PC-3 (cell line): ENCODE measurements at regions not wholly inside any gene's neighbourhood (a gene's known extent, or its start where the extent isn't known, plus 50 kb on each side); places are given as distances from the start of the nearest gene placed in this dataset.
"Not testable (repeated sequence)": the region's sequence is repeated elsewhere in the genome, so short reads cannot be mapped to it uniquely, and the experiment has no call there.

Experiments used
- CTCF ChIP-seq: fragments of 300-600 bp; sonication (generic); conservative IDR thresholded peaks from 2 replicates; pipeline ENCODE4 v1.5.1; 2017; ENCODE audit warnings: antibody characterized with exemption, low read depth, mild to moderate bottlenecking, low read length
- EZH2 ChIP-seq: fragments of 300-600 bp; sonication (generic); IDR thresholded peaks from one replicate; pipeline ENCODE4 v1.6.1; 2017; ENCODE audit warnings: antibody characterized with exemption, mild to moderate bottlenecking, low read length; ENCODE audit not compliant: unreplicated experiment
- EZH2phosphoT487 ChIP-seq: fragments of 300-600 bp; sonication (generic); IDR thresholded peaks from 2 replicates; pipeline ENCODE4 v1.6.1; 2018; ENCODE audit warnings: mild to moderate bottlenecking, antibody characterized with exemption, low read length, borderline replicate concordance

GRCh38 chr15:36163983-36164382 is 415.4 kb upstream of the CDIN1 start:
- TF ChIP-seq EZH2, CTCF, EZH2phosphoT487: not testable (repeated sequence)
